H1 (cell line): ENCODE measurements at regions not wholly inside any gene's neighbourhood (a gene's known extent, or its start where the extent isn't known, plus 50 kb on each side); places are given as distances from the start of the nearest gene placed in this dataset.
A peak's percentile ranks its signal among the peaks of the same experiment; 100 is the strongest.

ENCODE experiments used
- CTCF ChIA-PET: fragments of 300-600 bp; sonication (Branson Sonifier 250); formaldehyde crosslinking; loops from one replicate; lab custom pipeline; 2021; ENCODE audit not compliant: partially characterized antibody; lab: Charles Lee
- POLR2A ChIA-PET: fragments of 300-600 bp; sonication (Branson Sonifier 250); formaldehyde crosslinking; loops from one replicate; lab custom pipeline; 2021; ENCODE audit warnings: inconsistent platforms; ENCODE audit not compliant: partially characterized antibody; lab: Charles Lee
- DNase-seq, 2 experiments: peaks; one replicate each; pipeline versions ENCODE4 v3.0.0 to v3.0.0-alpha.2; 2010 to 2022; ENCODE audit warnings: low spot score in 2 of 2, low read depth in 1 of 2, mixed read lengths in 1 of 2
- FAIRE-seq: peaks from 2 replicates; lab custom pipeline; 2011; peaks lifted over from hg19 to GRCh38; lab: Jason Lieb, UNC
- H2AFZ ChIP-seq: 2 replicates; pipeline ENCODE4 v1.8.1; 2012; ENCODE audit warnings: low read length, inconsistent platforms
- H2AK5ac ChIP-seq: 2 replicates; pipeline ENCODE4 v1.6.1; 2013; ENCODE audit warnings: low read depth, low read length
- H2BK120ac ChIP-seq: replicated peaks from 2 replicates; pipeline ENCODE3; 2013; ENCODE audit warnings: low read depth, low read length, inconsistent platforms
- H2BK12ac ChIP-seq: 2 replicates; pipeline ENCODE4 v1.6.1; 2013; ENCODE audit warnings: low read depth, low read length
- H2BK15ac ChIP-seq: 2 replicates; pipeline ENCODE4 v1.6.1; 2013; ENCODE audit warnings: low read length
- H2BK20ac ChIP-seq: 2 replicates; pipeline ENCODE4 v1.6.1; 2013; ENCODE audit warnings: low read length
- H2BK5ac ChIP-seq: 2 replicates; pipeline ENCODE4 v1.6.1; 2013; ENCODE audit warnings: low read depth, low read length
- H3K14ac ChIP-seq: 2 replicates; pipeline ENCODE4 v1.6.1; 2013; ENCODE audit warnings: inconsistent platforms; ENCODE audit not compliant: insufficient read length
- H3K18ac ChIP-seq: 2 replicates; pipeline ENCODE4 v1.6.1; 2013; ENCODE audit warnings: low read length; ENCODE audit errors: extremely low read depth
- H3K23ac ChIP-seq: 2 replicates; pipeline ENCODE4 v1.6.1; 2013; ENCODE audit warnings: inconsistent platforms; ENCODE audit not compliant: insufficient read length
- H3K23me2 ChIP-seq: 2 replicates; pipeline ENCODE4 v1.6.1; 2013; ENCODE audit warnings: low read depth, low read length
- H3K27ac ChIP-seq: 2 replicates; pipeline ENCODE4 v1.6.1; 2011; ENCODE audit warnings: low read depth, low read length, inconsistent platforms
- H3K27me3 ChIP-seq, 4 experiments: replicated peaks in 1 of 4; 1 replicate in 1 of 4; 2 replicates in 3 of 4; pipeline versions ENCODE4 v1.6.1 to v1.8.1; 2011 to 2013; ENCODE audit warnings: low read length in 3 of 4, mild to moderate bottlenecking in 3 of 4, inconsistent platforms in 2 of 4, mixed read lengths in 2 of 4, moderate library complexity in 1 of 4; ENCODE audit not compliant: control insufficient read depth in 3 of 4, insufficient read depth in 3 of 4; ENCODE audit errors: extremely low read depth in 1 of 4
- H3K36me3 ChIP-seq, 4 experiments: 2 replicates each; pipeline versions ENCODE4 v1.6.1 to v1.8.1; 2011 to 2013; ENCODE audit warnings: mild to moderate bottlenecking in 4 of 4, low read length in 3 of 4, moderate library complexity in 2 of 4, control low read depth in 1 of 4, inconsistent platforms in 1 of 4; ENCODE audit not compliant: insufficient read depth in 4 of 4, control insufficient read depth in 2 of 4
- H3K4ac ChIP-seq: replicated peaks from 2 replicates; pipeline ENCODE3; 2013; ENCODE audit warnings: low read length, low read depth, mixed read lengths, inconsistent platforms; ENCODE audit not compliant: insufficient read length
- H3K4me1 ChIP-seq, 4 experiments: replicated peaks in 1 of 4; 1 replicate in 1 of 4; 2 replicates in 3 of 4; pipeline versions ENCODE4 v1.6.1 to v1.8.1; 2011 to 2013; ENCODE audit warnings: low read length in 3 of 4, inconsistent platforms in 2 of 4, mixed read lengths in 1 of 4; ENCODE audit not compliant: insufficient read depth in 4 of 4, control insufficient read depth in 3 of 4
- H3K4me2 ChIP-seq, 2 experiments: 2 replicates each; pipeline versions ENCODE4 v1.6.1 to v1.8.1; 2011 to 2013; ENCODE audit warnings: low read depth in 2 of 2, low read length in 2 of 2, control low read depth in 1 of 2, inconsistent platforms in 1 of 2, mild to moderate bottlenecking in 1 of 2; ENCODE audit not compliant: insufficient read depth in 1 of 2
- H3K4me3 ChIP-seq, 4 experiments: fragments of 200-600, 300-600 bp in 1 of 4; sonication (generic), shearing (Covaris generic), sonication (Bioruptor Twin) in 1 of 4; 2 replicates each; pipeline versions ENCODE4 v1.5.1 to v1.8.1; 2011 to 2016; ENCODE audit warnings: low read length in 4 of 4, low read depth in 3 of 4, control low read depth in 2 of 4, inconsistent platforms in 2 of 4, mild to moderate bottlenecking in 2 of 4, mixed read lengths in 1 of 4, moderate library complexity in 1 of 4; ENCODE audit not compliant: insufficient read depth in 2 of 4; ENCODE audit errors: extremely low read depth in 1 of 4
- H3K56ac ChIP-seq: replicated peaks from 2 replicates; pipeline ENCODE3; 2013; ENCODE audit warnings: low read depth, mild to moderate bottlenecking, mixed read lengths, low read length, inconsistent platforms; ENCODE audit not compliant: insufficient read length
- H3K79me1 ChIP-seq: 2 replicates; pipeline ENCODE4 v1.6.1; 2013; ENCODE audit warnings: low read depth, low read length, control low read depth
- H3K79me2 ChIP-seq, 2 experiments: 2 replicates each; pipeline versions ENCODE4 v1.6.1 to v1.8.1; 2012 to 2013; ENCODE audit warnings: low read length in 2 of 2, mild to moderate bottlenecking in 2 of 2, inconsistent platforms in 1 of 2; ENCODE audit not compliant: insufficient read depth in 2 of 2, control insufficient read depth in 1 of 2
- H3K9ac ChIP-seq, 4 experiments: replicated peaks in 1 of 4; 1 replicate in 1 of 4; 2 replicates in 3 of 4; pipeline versions ENCODE4 v1.6.1 to v1.8.1; 2011 to 2013; ENCODE audit warnings: low read depth in 3 of 4, low read length in 3 of 4, control low read depth in 2 of 4, mild to moderate bottlenecking in 2 of 4, moderate library complexity in 2 of 4, inconsistent platforms in 1 of 4; ENCODE audit errors: extremely low read depth in 1 of 4
- H3K9me3 ChIP-seq, 2 experiments: 2 replicates each; pipeline versions ENCODE4 v1.6.1 to v1.8.1; 2012 to 2013; ENCODE audit warnings: mild to moderate bottlenecking in 2 of 2, moderate library complexity in 2 of 2, control low read depth in 1 of 2, inconsistent platforms in 1 of 2, low read depth in 1 of 2, low read length in 1 of 2, mixed read lengths in 1 of 2; ENCODE audit not compliant: insufficient read depth in 2 of 2
- H4K20me1 ChIP-seq, 2 experiments: replicated peaks in 1 of 2; 2 replicates each; pipeline versions ENCODE3 to v1.8.1; 2011 to 2013; ENCODE audit warnings: inconsistent platforms in 2 of 2, low read length in 2 of 2, mild to moderate bottlenecking in 1 of 2; ENCODE audit not compliant: insufficient read depth in 2 of 2, control insufficient read depth in 1 of 2
- H4K5ac ChIP-seq: 2 replicates; pipeline ENCODE4 v1.6.1; 2013; ENCODE audit warnings: low read length, low read depth, mixed read lengths, inconsistent platforms; ENCODE audit not compliant: insufficient read length
- H4K8ac ChIP-seq: 2 replicates; pipeline ENCODE4 v1.8.0; 2013; ENCODE audit warnings: mild to moderate bottlenecking, moderate library complexity, low read length, inconsistent platforms; ENCODE audit not compliant: insufficient read depth; ENCODE audit errors: extremely low read depth
- H4K91ac ChIP-seq: replicated peaks from 2 replicates; pipeline ENCODE3; 2013; ENCODE audit warnings: low read length, mixed read lengths, inconsistent platforms; ENCODE audit not compliant: insufficient read length
- BRCA1 ChIP-seq: IDR thresholded peaks from 2 replicates; pipeline ENCODE4 v1.6.1; 2012; ENCODE audit warnings: low read depth, low read length, improper control_type of control experiment
- CTCF ChIP-seq, 3 experiments: IDR thresholded peaks; 1 replicate in 2 of 3; 2 replicates in 1 of 3; pipeline versions ENCODE4 v1.5.1 to v1.6.1; 2011; ENCODE audit warnings: low read length in 3 of 3, mild to moderate bottlenecking in 3 of 3, inconsistent platforms in 2 of 3, low read depth in 1 of 3, moderate library complexity in 1 of 3; ENCODE audit not compliant: insufficient read depth in 1 of 3; ENCODE audit errors: control extremely low read depth in 1 of 3
- EP300 ChIP-seq, 2 experiments: IDR thresholded peaks; 1 replicate in 1 of 2; 2 replicates in 1 of 2; pipeline ENCODE4 v1.6.1; 2011 to 2012; ENCODE audit warnings: low read depth in 2 of 2, low read length in 2 of 2, mild to moderate bottlenecking in 2 of 2, borderline replicate concordance in 1 of 2, inconsistent platforms in 1 of 2, moderate library complexity in 1 of 2
- GABPA ChIP-seq: IDR thresholded peaks from 2 replicates; pipeline ENCODE4 v1.6.1; 2011; ENCODE audit warnings: mild to moderate bottlenecking, low read length, moderate library complexity, borderline replicate concordance; ENCODE audit not compliant: insufficient read depth
- JUN ChIP-seq: IDR thresholded peaks from 2 replicates; pipeline ENCODE4 v1.6.1; 2011; ENCODE audit warnings: low read depth, mild to moderate bottlenecking, improper control_type of control experiment, low read length
- KDM5A ChIP-seq: fragments of 200-600 bp; IDR thresholded peaks from 2 replicates; pipeline ENCODE4 v1.7.1; 2012; ENCODE audit warnings: mild to moderate bottlenecking, low read length, inconsistent platforms, mixed read lengths
- TBP ChIP-seq: IDR thresholded peaks from 2 replicates; pipeline ENCODE4 v1.6.1; 2011; ENCODE audit warnings: low read depth, low read length, improper control_type of control experiment
- YY1 ChIP-seq: IDR thresholded peaks from 2 replicates; pipeline ENCODE4 v1.6.1; 2011; ENCODE audit warnings: low read depth, mild to moderate bottlenecking, low read length
- WGBS, 2 experiments: shearing (Covaris generic) in 1 of 2; methylation state at CpG; one replicate each; pipeline versions ENCODE4 v1.1.6 to v1.1.7; 2013 to 2015; ENCODE audit warnings: low lambda C conversion rate in 2 of 2, mixed read lengths in 2 of 2, inconsistent platforms in 1 of 2, low coverage in 1 of 2, missing lambda C conversion rate in 1 of 2; ENCODE audit not compliant: insufficient replicate concordance in 2 of 2, insufficient coverage in 1 of 2, insufficient read length in 1 of 2; ENCODE audit errors: extremely low coverage in 1 of 2, missing lambda C conversion rate in 1 of 2; 5-methylcytosine and 5-hydroxymethylcytosine counted together

DNA sequence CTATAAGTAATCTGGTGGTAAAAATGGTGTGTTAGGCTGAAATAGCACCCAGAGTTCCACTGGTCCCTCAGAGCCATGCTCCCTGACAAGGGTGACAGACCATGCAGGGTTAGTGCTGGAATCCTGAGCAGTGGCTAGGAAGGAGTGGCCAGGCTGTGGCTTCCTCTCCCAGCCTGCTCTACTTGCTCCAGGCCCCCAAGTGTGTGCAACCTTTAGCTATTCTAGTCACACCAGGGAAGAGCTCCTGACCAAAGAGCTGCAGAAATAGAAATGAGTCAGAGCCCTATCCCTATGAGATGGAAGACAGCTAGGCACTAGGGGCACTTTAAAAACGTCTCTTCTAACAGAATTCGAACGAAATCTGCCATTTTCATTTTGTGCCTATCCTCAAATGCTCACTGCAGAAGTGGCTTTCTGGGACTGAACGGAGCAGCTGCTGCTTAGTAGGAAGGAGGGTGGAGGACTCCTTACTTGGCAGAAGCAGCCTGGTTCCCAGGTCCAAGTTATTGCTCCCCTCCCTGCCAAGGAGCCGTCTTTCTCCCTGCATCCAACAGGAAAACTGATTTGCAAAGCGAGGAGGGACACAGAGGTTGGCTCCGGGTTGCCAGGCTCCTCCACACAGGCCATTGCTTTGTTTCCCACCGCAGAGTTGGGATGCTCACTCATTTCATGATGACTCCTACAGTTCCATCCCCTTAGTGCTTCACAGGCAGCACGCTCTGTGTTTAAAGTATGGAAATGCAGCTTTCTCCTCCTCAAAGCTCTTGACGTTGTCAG, 754.5 kb downstream of the C6orf118 start:
- Histone ChIP-seq H2AFZ (peak overlapping the region; percentile 94; the same call in 1 of the 2 replicates), H2AK5ac (no peak overlapping the region), H4K91ac (no peak overlapping the region), H3K14ac (no peak overlapping the region), H3K79me1 (no peaks in the 10 kb centered on the region), H3K27ac (no peak overlapping the region), H4K5ac (no peak overlapping the region), H3K79me2 (no peaks in the 10 kb centered on the region), H4K20me1 (no peaks in the 10 kb centered on the region), H2BK12ac (no peak overlapping the region), H2BK15ac (no peak overlapping the region), H3K4me1 (no peaks in the 10 kb centered on the region), H3K4ac (no peak overlapping the region), H3K4me2 (no peak overlapping the region), H3K9ac (no peak overlapping the region), H3K56ac (no peak overlapping the region), H3K23ac (no peak overlapping the region), H4K8ac (no peak overlapping the region), H3K9me3 (no peaks in the 10 kb centered on the region), H3K36me3 (no peaks in the 10 kb centered on the region), H3K4me3 (no peak overlapping the region), H2BK5ac (no peak overlapping the region), H2BK20ac (no peak overlapping the region), H3K27me3 (no peaks in the 10 kb centered on the region), H3K23me2 (no peaks in the 10 kb centered on the region), H2BK120ac (no peak overlapping the region), H3K18ac (no peak overlapping the region)
- TF ChIP-seq JUN: no peak
- no peak for TF ChIP-seq KDM5A
- TF ChIP-seq GABPA: no peak
- TF ChIP-seq EP300 (IDR thresholded peaks at IDR 0.05; ENCODE audit: borderline replicate concordance in 1 of 2, low read depth in 2 of 2, low read length in 2 of 2): no peak
- no peak for TF ChIP-seq CTCF (IDR thresholded peaks at IDR 0.05; ENCODE audit: control extremely low read depth in 1 of 3, insufficient read depth in 1 of 3, low read depth in 1 of 3, low read length in 3 of 3)
- no peak for TF ChIP-seq YY1
- TF ChIP-seq BRCA1: no peak
- TF ChIP-seq TBP: no peak
- FAIRE-seq (no peak), DNase-seq (no peak)
- ChIA-PET POLR2A (no interaction called here), CTCF (interaction anchor here (0.7 to 0.9 kb wide), 2 partner anchors 50 to 369 kb away, joined by 3 read pairs; no protein-coding TSS in a partner anchor)
- 88% methylated on average over 10 of the region's 10 CpGs; no CpG with 5 or more reads in 1 of the 2 experiments for WGBS, 2 experiments
